Suprapubic skin (tissue), 4 donors: ENCODE measurements at regions not wholly inside any gene's neighbourhood (a gene's known extent, or its start where the extent isn't known, plus 50 kb on each side); places are given as distances from the start of the nearest gene placed in this dataset.

Experiments used
- DNase-seq, 2 donors: peaks; one replicate each; pipeline ENCODE4 v3.0.0-alpha.2; 2019; ENCODE audit warnings: low spot score in 2 of 2
- H3K27ac ChIP-seq: fragments of 200-600 bp; sonication (generic); one replicate; pipeline ENCODE4 v1.5.1; 2019
- H3K27me3 ChIP-seq: fragments of 200-600 bp; sonication (generic); one replicate; pipeline ENCODE4 v1.5.1; 2019
- H3K36me3 ChIP-seq: fragments of 200-600 bp; sonication (generic); one replicate; pipeline ENCODE4 v1.5.1; 2019
- H3K4me1 ChIP-seq: fragments of 200-600 bp; sonication (generic); one replicate; pipeline ENCODE4 v1.5.1; 2019
- H3K4me3 ChIP-seq: fragments of 200-600 bp; sonication (generic); one replicate; pipeline ENCODE4 v1.5.1; 2019; ENCODE audit warnings: mild to moderate bottlenecking
- H3K9me3 ChIP-seq: fragments of 200-600 bp; sonication (generic); one replicate; pipeline ENCODE4 v1.5.1; 2019
- EP300 ChIP-seq: sonication (generic); formaldehyde crosslinking; IDR thresholded peaks from one replicate; pipeline ENCODE4 v1.6.1; 2017; ENCODE audit warnings: antibody characterized with exemption
- POLR2A ChIP-seq, 2 donors: fragments of 450-650 bp; IDR thresholded peaks; one replicate each; pipeline ENCODE4 v1.6.1; 2017; ENCODE audit warnings: antibody characterized with exemption in 2 of 2, mild to moderate bottlenecking in 2 of 2, moderate library complexity in 2 of 2
- POLR2AphosphoS5 ChIP-seq, 3 donors: sonication (generic); formaldehyde crosslinking; IDR thresholded peaks; one replicate each; pipeline ENCODE4 v1.6.1; 2017; ENCODE audit warnings: antibody characterized with exemption in 3 of 3
- WGBS: methylation state at CpG from one replicate; pipeline ENCODE4 v1.1.5; 2018; 5-methylcytosine and 5-hydroxymethylcytosine counted together
- TF ChIP-seq, protein P1 (sequence below), 2 donors: fragments of 200-600 bp in 1 of 2; fragments of 450-650 bp in 1 of 2; sonication (generic) in 1 of 2; IDR thresholded peaks; one replicate each; pipeline ENCODE4 v1.5.1; 2016 to 2019; ENCODE audit warnings: antibody characterized with exemption in 2 of 2, mild to moderate bottlenecking in 1 of 2, moderate library complexity in 1 of 2

DNA sequence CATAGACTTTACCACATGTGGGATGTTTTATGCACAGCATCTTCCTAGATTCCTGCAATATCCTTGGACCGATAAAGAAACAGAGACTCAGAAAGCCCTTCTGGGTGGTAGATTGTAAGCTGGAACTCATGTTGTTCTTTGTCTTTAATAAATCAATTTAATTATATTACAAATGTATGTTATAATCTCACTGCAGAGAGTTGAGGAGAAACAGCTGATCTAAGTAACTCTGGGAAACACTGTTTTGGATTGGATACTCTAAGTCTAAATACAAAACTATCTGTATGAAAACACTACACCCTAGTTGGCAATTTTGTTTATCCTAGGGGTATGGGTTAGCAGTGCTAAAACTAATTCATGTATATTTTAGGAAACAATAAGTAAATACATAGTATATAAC lies 1015.2 kb downstream of the XPNPEP1 start:
- Histone ChIP-seq H3K27ac (no peak overlapping the region), H3K27me3 (peaks cover 8% of the 10 kb centered on the region), H3K9me3 (no peaks in the 10 kb centered on the region), H3K4me3 (no peak overlapping the region), H3K36me3 (no peaks in the 10 kb centered on the region), H3K4me1 (peaks cover 6% of the 10 kb centered on the region)
- WGBS = 79% methylated on average over 1 of the region's 1 CpG
- no peak for DNase-seq
- no peak for TF ChIP-seq POLR2A (IDR thresholded peaks at IDR 0.05)
- TF ChIP-seq, protein P1, sequence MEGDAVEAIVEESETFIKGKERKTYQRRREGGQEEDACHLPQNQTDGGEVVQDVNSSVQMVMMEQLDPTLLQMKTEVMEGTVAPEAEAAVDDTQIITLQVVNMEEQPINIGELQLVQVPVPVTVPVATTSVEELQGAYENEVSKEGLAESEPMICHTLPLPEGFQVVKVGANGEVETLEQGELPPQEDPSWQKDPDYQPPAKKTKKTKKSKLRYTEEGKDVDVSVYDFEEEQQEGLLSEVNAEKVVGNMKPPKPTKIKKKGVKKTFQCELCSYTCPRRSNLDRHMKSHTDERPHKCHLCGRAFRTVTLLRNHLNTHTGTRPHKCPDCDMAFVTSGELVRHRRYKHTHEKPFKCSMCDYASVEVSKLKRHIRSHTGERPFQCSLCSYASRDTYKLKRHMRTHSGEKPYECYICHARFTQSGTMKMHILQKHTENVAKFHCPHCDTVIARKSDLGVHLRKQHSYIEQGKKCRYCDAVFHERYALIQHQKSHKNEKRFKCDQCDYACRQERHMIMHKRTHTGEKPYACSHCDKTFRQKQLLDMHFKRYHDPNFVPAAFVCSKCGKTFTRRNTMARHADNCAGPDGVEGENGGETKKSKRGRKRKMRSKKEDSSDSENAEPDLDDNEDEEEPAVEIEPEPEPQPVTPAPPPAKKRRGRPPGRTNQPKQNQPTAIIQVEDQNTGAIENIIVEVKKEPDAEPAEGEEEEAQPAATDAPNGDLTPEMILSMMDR (IDR thresholded peaks at IDR 0.05) = no peak
- TF ChIP-seq POLR2AphosphoS5 (IDR thresholded peaks at IDR 0.05) = no peak
- no peak for TF ChIP-seq EP300

DNA sequence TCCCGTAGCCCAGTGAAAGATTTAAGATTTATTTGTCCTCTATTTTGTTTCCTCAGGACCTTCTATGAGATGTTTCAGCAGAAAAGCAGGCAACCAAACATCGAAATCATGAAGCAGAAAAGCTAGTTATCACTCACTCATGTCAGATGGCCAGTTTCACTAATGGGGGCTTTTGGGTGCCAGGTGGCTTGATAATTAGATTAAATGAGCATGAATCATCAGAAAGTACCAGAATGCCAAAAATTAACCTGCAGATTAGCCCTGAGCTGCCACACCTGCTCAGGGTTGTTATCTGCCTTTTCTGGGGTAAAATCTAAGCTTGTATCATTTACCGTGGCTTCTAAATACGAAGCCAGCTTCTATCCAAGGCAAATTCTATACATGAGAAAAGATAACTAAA lies 1017.5 kb downstream of the XPNPEP1 start:
- no peaks in the 10 kb centered on the region for H3K9me3 ChIP-seq
- no peak overlapping the region for H3K4me3 ChIP-seq
- no peak overlapping the region for H3K27ac ChIP-seq
- no peaks in the 10 kb centered on the region for H3K4me1 ChIP-seq
- 69% methylated on average over 4 of the region's 4 CpGs for WGBS
- DNase-seq = no peak
- no peaks in the 10 kb centered on the region for H3K27me3 ChIP-seq
- no peaks in the 10 kb centered on the region for H3K36me3 ChIP-seq
- TF ChIP-seq EP300 = no peak
- TF ChIP-seq POLR2A (IDR thresholded peaks at IDR 0.05) = no peak
- TF ChIP-seq, protein P1 (IDR thresholded peaks at IDR 0.05) = no peak
- no peak for TF ChIP-seq POLR2AphosphoS5 (IDR thresholded peaks at IDR 0.05)

DNA sequence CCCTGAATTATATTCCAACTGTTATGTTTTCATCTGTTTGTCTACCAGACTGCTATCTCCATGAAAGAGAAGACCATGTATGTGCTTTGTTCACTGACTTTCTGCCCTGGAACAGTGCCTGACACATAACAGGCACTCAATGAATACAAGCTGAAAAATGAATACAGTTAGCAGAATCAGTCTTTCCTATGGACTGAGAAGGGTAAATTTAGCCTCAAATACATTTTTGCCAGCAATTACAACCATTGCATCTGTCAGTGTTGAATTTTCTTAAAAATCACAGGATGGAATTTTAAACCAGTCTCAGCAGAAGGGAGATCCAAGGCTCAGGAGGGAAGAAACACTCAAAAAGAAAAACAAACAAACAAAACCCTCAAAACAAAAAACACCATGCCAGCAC lies 1018.1 kb downstream of the XPNPEP1 start:
- TF ChIP-seq EP300 = no peak
- TF ChIP-seq POLR2AphosphoS5 (IDR thresholded peaks at IDR 0.05) = no peak
- no peak for TF ChIP-seq POLR2A (IDR thresholded peaks at IDR 0.05)
- TF ChIP-seq, protein P1 (IDR thresholded peaks at IDR 0.05) = no peak
- DNase-seq = no peak
- no peak overlapping the region for H3K4me3 ChIP-seq
- no peaks in the 10 kb centered on the region for H3K27me3 ChIP-seq
- H3K9me3 ChIP-seq = no peaks in the 10 kb centered on the region
- H3K4me1 ChIP-seq = no peaks in the 10 kb centered on the region
- no peaks in the 10 kb centered on the region for H3K36me3 ChIP-seq
- no peak overlapping the region for H3K27ac ChIP-seq

DNA sequence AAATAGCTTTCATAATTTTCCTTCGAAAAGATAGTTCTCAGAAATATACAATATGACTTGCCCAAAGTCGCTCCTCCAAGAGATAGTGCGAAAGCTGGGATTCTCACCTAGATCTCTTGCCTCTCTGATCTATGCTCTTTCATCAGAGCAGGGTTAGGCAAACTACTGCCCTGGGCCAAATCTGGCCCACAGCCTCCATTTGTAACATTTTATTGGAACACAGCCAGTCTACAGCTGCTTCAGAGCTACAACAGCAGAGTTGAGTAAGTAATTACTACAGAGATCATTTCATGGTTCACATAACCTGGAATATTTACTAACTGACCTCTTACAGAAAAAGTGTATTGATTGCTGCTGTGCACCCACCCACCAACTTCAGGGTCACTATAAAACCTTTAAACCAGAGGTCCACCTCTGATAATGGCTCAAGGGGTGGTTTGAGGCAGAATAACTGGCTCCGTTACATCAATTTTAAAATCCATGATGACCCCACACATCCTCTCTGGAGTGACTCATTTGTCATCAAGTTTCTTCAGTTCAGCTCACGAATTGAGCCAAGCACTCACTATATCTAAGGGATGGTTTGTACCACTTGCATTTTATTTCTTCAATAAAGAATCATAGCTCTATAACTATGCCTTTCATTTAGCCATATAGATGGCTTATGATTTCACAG lies 1019.0 kb downstream of the XPNPEP1 start:
- Histone ChIP-seq H3K4me3 (no peak overlapping the region), H3K9me3 (no peaks in the 10 kb centered on the region), H3K27ac (no peak overlapping the region), H3K4me1 (no peaks in the 10 kb centered on the region), H3K27me3 (no peaks in the 10 kb centered on the region), H3K36me3 (no peaks in the 10 kb centered on the region)
- DNase-seq = no peak
- TF ChIP-seq EP300 = no peak
- no peak for TF ChIP-seq POLR2AphosphoS5 (IDR thresholded peaks at IDR 0.05)
- TF ChIP-seq POLR2A (IDR thresholded peaks at IDR 0.05) = no peak
- TF ChIP-seq, protein P1 (IDR thresholded peaks at IDR 0.05) = no peak
- WGBS = 82% methylated on average over 5 of the region's 5 CpGs

DNA sequence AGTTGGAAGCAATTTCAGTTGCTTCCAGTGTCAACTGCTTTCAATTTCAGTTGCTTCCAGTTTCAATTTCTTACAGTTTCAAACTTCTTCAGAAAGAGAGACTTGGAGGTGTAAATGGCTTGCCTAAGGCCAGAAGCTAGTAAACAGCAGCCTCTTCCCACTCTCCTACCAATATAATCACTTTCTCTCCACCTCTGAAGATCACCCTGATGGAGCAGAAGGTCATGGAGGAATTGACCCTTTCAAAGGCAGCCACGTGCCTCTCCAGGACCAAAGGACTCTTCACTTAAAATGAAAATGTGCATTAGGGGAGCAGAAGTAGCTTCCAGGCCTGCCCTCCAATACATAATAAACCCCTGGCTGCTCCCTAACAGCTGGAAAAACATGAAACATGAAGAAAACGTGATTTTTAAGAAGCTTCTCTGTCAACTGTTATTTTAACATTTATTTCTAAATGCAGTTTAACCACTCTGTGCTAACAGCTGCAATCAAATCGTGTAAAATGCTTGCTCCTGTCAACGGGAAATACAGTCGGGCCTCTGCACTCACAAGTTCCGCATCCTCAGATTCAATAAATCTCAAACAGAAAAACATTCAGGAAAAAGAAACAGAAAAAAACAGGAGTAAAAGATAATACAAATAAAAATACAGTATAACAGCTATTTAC lies 1020.6 kb downstream of the XPNPEP1 start:
- no peaks in the 10 kb centered on the region for H3K9me3 ChIP-seq
- no peak overlapping the region for H3K27ac ChIP-seq
- WGBS = 57% methylated on average over 6 of the region's 6 CpGs
- no peaks in the 10 kb centered on the region for H3K36me3 ChIP-seq
- H3K4me3 ChIP-seq = no peak overlapping the region
- no peak for DNase-seq
- H3K4me1 ChIP-seq = no peaks in the 10 kb centered on the region
- H3K27me3 ChIP-seq = no peaks in the 10 kb centered on the region
- no peak for TF ChIP-seq POLR2AphosphoS5 (IDR thresholded peaks at IDR 0.05)
- TF ChIP-seq POLR2A (IDR thresholded peaks at IDR 0.05) = no peak
- no peak for TF ChIP-seq EP300
- TF ChIP-seq, protein P1 (IDR thresholded peaks at IDR 0.05) = no peak
